ENCODE measurements at regions not wholly inside any gene's neighbourhood (a gene's known extent, or its start where the extent isn't known, plus 50 kb on each side); places are given as distances from the start of the nearest gene placed in this dataset.

- DNase-seq, result no peak
- no peaks in the 10 kb centered on the region for H3K27me3 ChIP-seq (replicated peaks in 1 of 7)
- TF ChIP-seq POLR2AphosphoS5 (IDR thresholded peaks at IDR 0.05) (no peak), POLR2A (IDR thresholded peaks at IDR 0.05) (no peak), CTCF (IDR thresholded peaks at IDR 0.05 in 8 of 11, conservative IDR thresholded peaks at IDR 0.05 in 3 of 11) (no peak)
- H3K4me3 ChIP-seq, result no peak overlapping the region
- 60 to 84% (median 75%) methylated on average over 2 of the region's 2 CpGs for WGBS, 5 donors
- H3K4me1 ChIP-seq, result no peaks in the 10 kb centered on the region
- no peak overlapping the region for H3K27ac ChIP-seq
- intact Hi-C loops (cut with DNase I; ENCODE audit: low total_unique reads), result no loop called here
- H3K9me3 ChIP-seq, result peaks cover 0 to 21% (median 0%) of the 10 kb centered on the region in 8 donors
- no peaks in the 10 kb centered on the region for H3K36me3 ChIP-seq
These were observed 236.6 kb upstream of the FBXL7 start for GRCh38 chr5:15263406-15263805.

- no peak for DNase-seq
- no peaks in the 10 kb centered on the region for H3K4me1 ChIP-seq
- no peak overlapping the region for H3K27ac ChIP-seq
- intact Hi-C loops (cut with DNase I; ENCODE audit: low total_unique reads), result no loop called here
- no peaks in the 10 kb centered on the region for H3K36me3 ChIP-seq
- H3K27me3 ChIP-seq (replicated peaks in 1 of 7), result no peaks in the 10 kb centered on the region
- peaks cover 0 to 2% (median 0%) of the 10 kb centered on the region in 8 donors for H3K9me3 ChIP-seq
- H3K4me3 ChIP-seq, result no peak overlapping the region
- TF ChIP-seq POLR2A (IDR thresholded peaks at IDR 0.05), result no peak
- no peak for TF ChIP-seq POLR2AphosphoS5 (IDR thresholded peaks at IDR 0.05)
These were observed 238.5 kb upstream of the FBXL7 start for GRCh38 chr5:15261269-15261995.

GRCh38 chr5:15260356-15261268 lies 239.4 kb upstream of the FBXL7 start:
- H3K9me3 ChIP-seq, result no peaks in the 10 kb centered on the region
- no peaks in the 10 kb centered on the region for H3K27me3 ChIP-seq (replicated peaks in 1 of 7)
- no peak overlapping the region for H3K4me3 ChIP-seq
- intact Hi-C loops (cut with DNase I; ENCODE audit: low total_unique reads), result no loop called here
- H3K27ac ChIP-seq, result no peak overlapping the region
- no peaks in the 10 kb centered on the region for H3K4me1 ChIP-seq
- no peaks in the 10 kb centered on the region for H3K36me3 ChIP-seq
- TF ChIP-seq CTCF (IDR thresholded peaks at IDR 0.05 in 8 of 11, conservative IDR thresholded peaks at IDR 0.05 in 3 of 11), result no peak
- no peak for TF ChIP-seq POLR2AphosphoS5 (IDR thresholded peaks at IDR 0.05)
- TF ChIP-seq POLR2A (IDR thresholded peaks at IDR 0.05), result no peak
- no peak for DNase-seq
- WGBS, 5 donors, result 73 to 79% (median 74%) methylated on average over 7 of the region's 7 CpGs

GRCh38 chr5:15256485-15256884 lies 243.5 kb upstream of the FBXL7 start:
- intact Hi-C loops (cut with DNase I; ENCODE audit: low total_unique reads), result no loop called here
- Histone ChIP-seq H3K27ac (no peak overlapping the region), H3K4me1 (no peaks in the 10 kb centered on the region), H3K36me3 (no peaks in the 10 kb centered on the region), H3K27me3 (replicated peaks in 1 of 7) (no peaks in the 10 kb centered on the region), H3K4me3 (no peak overlapping the region), H3K9me3 (no peaks in the 10 kb centered on the region)
- TF ChIP-seq CTCF (IDR thresholded peaks at IDR 0.05 in 8 of 11, conservative IDR thresholded peaks at IDR 0.05 in 3 of 11) (no peak), POLR2A (IDR thresholded peaks at IDR 0.05) (no peak), POLR2AphosphoS5 (IDR thresholded peaks at IDR 0.05) (no peak)
- WGBS, 5 donors, result 71 to 85% (median 78%) methylated on average over 4 of the region's 4 CpGs
- no peak for DNase-seq

Data from spleen (tissue), 11 donors.